BLaER1 (cell line): ENCODE measurements at regions not wholly inside any gene's neighbourhood (a gene's known extent, or its start where the extent isn't known, plus 50 kb on each side); places are given as distances from the start of the nearest gene placed in this dataset.
"Not testable (repeated sequence)": the region's sequence is repeated elsewhere in the genome, so short reads cannot be mapped to it uniquely, and the experiment has no call there.

Experiments
- H3K27ac ChIP-seq: shearing (Covaris generic); formaldehyde crosslinking; 2 replicates; pipeline ENCODE4 v1.8.1; 2022
- H3K27me3 ChIP-seq: shearing (Covaris generic); formaldehyde crosslinking; 2 replicates; pipeline ENCODE4 v1.8.1; 2022
- H3K36me3 ChIP-seq: shearing (Covaris generic); formaldehyde crosslinking; 2 replicates; pipeline ENCODE4 v1.8.1; 2022
- H3K4me1 ChIP-seq: shearing (Covaris generic); formaldehyde crosslinking; 2 replicates; pipeline ENCODE4 v1.8.1; 2022
- H3K4me2 ChIP-seq: shearing (Covaris generic); formaldehyde crosslinking; 2 replicates; pipeline ENCODE4 v1.8.1; 2022
- H3K4me3 ChIP-seq: shearing (Covaris generic); formaldehyde crosslinking; 2 replicates; pipeline ENCODE4 v1.8.1; 2022
- H3K9ac ChIP-seq: shearing (Covaris generic); formaldehyde crosslinking; 2 replicates; pipeline ENCODE4 v1.8.1; 2022
- H3K9me3 ChIP-seq: shearing (Covaris generic); formaldehyde crosslinking; 2 replicates; pipeline ENCODE4 v1.8.1; 2022
- H4K20me1 ChIP-seq: shearing (Covaris generic); formaldehyde crosslinking; 2 replicates; pipeline ENCODE4 v1.8.1; 2022
- Cebpa-rat ChIP-seq: shearing (Covaris generic); IDR thresholded peaks from 2 replicates; pipeline ENCODE4 v1.8.1; 2022

GRCh38 chr1:166418344-166418933 is 251.6 kb upstream of the FAM78B start:
- no peaks in the 10 kb centered on the region for H3K36me3 ChIP-seq
- H3K9me3 ChIP-seq = peaks cover 17% of the 10 kb centered on the region
- TF ChIP-seq Cebpa-rat = no peak
- no peaks in the 10 kb centered on the region for H3K4me1 ChIP-seq
- H4K20me1 ChIP-seq = no peaks in the 10 kb centered on the region
- H3K4me2 ChIP-seq = no peak overlapping the region
- no peak overlapping the region for H3K4me3 ChIP-seq
- H3K9ac ChIP-seq = no peak overlapping the region
- no peaks in the 10 kb centered on the region for H3K27me3 ChIP-seq
- H3K27ac ChIP-seq = no peak overlapping the region

- H3K9me3 ChIP-seq, H3K27me3 ChIP-seq, H4K20me1 ChIP-seq, H3K9ac ChIP-seq, H3K4me3 ChIP-seq, H3K4me2 ChIP-seq, H3K4me1 ChIP-seq, H3K27ac ChIP-seq, H3K36me3 ChIP-seq: not testable (repeated sequence)
These were observed 255.8 kb upstream of the FAM78B start for GRCh38 chr1:166422586-166422985.

GRCh38 chr1:166432655-166433054 is 265.9 kb upstream of the FAM78B start:
- no peaks in the 10 kb centered on the region for H3K27me3 ChIP-seq
- no peaks in the 10 kb centered on the region for H4K20me1 ChIP-seq
- no peak overlapping the region for H3K4me3 ChIP-seq
- no peak overlapping the region for H3K27ac ChIP-seq
- H3K9me3 ChIP-seq = peaks cover 8% of the 10 kb centered on the region; the same call in 1 of the 2 replicates
- TF ChIP-seq Cebpa-rat = no peak
- no peak overlapping the region for H3K4me2 ChIP-seq
- H3K36me3 ChIP-seq = no peaks in the 10 kb centered on the region
- H3K9ac ChIP-seq = no peak overlapping the region
- H3K4me1 ChIP-seq = no peaks in the 10 kb centered on the region

GRCh38 chr1:166433404-166434304 is 266.9 kb upstream of the FAM78B start:
- not testable (repeated sequence) for H3K36me3 ChIP-seq, H3K4me1 ChIP-seq, H3K9ac ChIP-seq, H3K27ac ChIP-seq, H3K4me2 ChIP-seq, H3K4me3 ChIP-seq, H3K27me3 ChIP-seq, H3K9me3 ChIP-seq, H4K20me1 ChIP-seq

GRCh38 chr1:166457700-166458099 is 290.9 kb upstream of the FAM78B start:
- H3K27me3 ChIP-seq = no peaks in the 10 kb centered on the region
- no peaks in the 10 kb centered on the region for H3K4me1 ChIP-seq
- no peak for TF ChIP-seq Cebpa-rat
- H3K9ac ChIP-seq = no peak overlapping the region
- H3K27ac ChIP-seq = no peak overlapping the region
- no peaks in the 10 kb centered on the region for H4K20me1 ChIP-seq
- H3K36me3 ChIP-seq = no peaks in the 10 kb centered on the region
- H3K4me3 ChIP-seq = no peak overlapping the region
- no peaks in the 10 kb centered on the region for H3K9me3 ChIP-seq
- H3K4me2 ChIP-seq = no peak overlapping the region

- Histone ChIP-seq H3K4me2 (no peak overlapping the region), H3K4me3 (no peak overlapping the region), H3K27me3 (no peaks in the 10 kb centered on the region), H3K9me3 (peaks cover 13% of the 10 kb centered on the region), H3K9ac (no peak overlapping the region), H3K27ac (no peak overlapping the region), H3K36me3 (no peaks in the 10 kb centered on the region), H3K4me1 (no peaks in the 10 kb centered on the region), H4K20me1 (no peaks in the 10 kb centered on the region)
- no peak for TF ChIP-seq Cebpa-rat
These were observed 297.5 kb upstream of the FAM78B start for GRCh38 chr1:166464333-166464732.

- no peak overlapping the region for H3K4me2 ChIP-seq
- no peak overlapping the region for H3K4me3 ChIP-seq
- no peak overlapping the region for H3K27ac ChIP-seq
- no peak for TF ChIP-seq Cebpa-rat
- H3K27me3 ChIP-seq = no peaks in the 10 kb centered on the region
- H3K36me3 ChIP-seq = no peaks in the 10 kb centered on the region
- H3K9ac ChIP-seq = no peak overlapping the region
- H3K9me3 ChIP-seq = peaks cover 5% of the 10 kb centered on the region; the same call in 1 of the 2 replicates
- H3K4me1 ChIP-seq = peaks cover 8% of the 10 kb centered on the region
- H4K20me1 ChIP-seq = no peaks in the 10 kb centered on the region
These were observed 303.2 kb upstream of the FAM78B start for GRCh38 chr1:166470014-166470413.

- peaks cover 8% of the 10 kb centered on the region for H3K4me1 ChIP-seq
- H3K27ac ChIP-seq = no peak overlapping the region
- no peak overlapping the region for H3K9ac ChIP-seq
- no peaks in the 10 kb centered on the region for H3K36me3 ChIP-seq
- H4K20me1 ChIP-seq = no peaks in the 10 kb centered on the region
- H3K4me2 ChIP-seq = no peak overlapping the region
- TF ChIP-seq Cebpa-rat = no peak
- peaks cover 1% of the 10 kb centered on the region; the same call in 1 of the 2 replicates for H3K9me3 ChIP-seq
- H3K27me3 ChIP-seq = no peaks in the 10 kb centered on the region
- H3K4me3 ChIP-seq = no peak overlapping the region
These were observed 303.6 kb upstream of the FAM78B start for GRCh38 chr1:166470441-166470840.

- Histone ChIP-seq H3K27me3 (no peaks in the 10 kb centered on the region), H3K4me1 (peaks cover 8% of the 10 kb centered on the region), H3K4me3 (no peak overlapping the region), H3K9ac (no peak overlapping the region), H3K27ac (no peak overlapping the region), H3K36me3 (no peaks in the 10 kb centered on the region), H4K20me1 (no peaks in the 10 kb centered on the region), H3K4me2 (no peak overlapping the region), H3K9me3 (no peaks in the 10 kb centered on the region)
- no peak for TF ChIP-seq Cebpa-rat
These were observed 304.6 kb upstream of the FAM78B start for GRCh38 chr1:166471359-166471758.

GRCh38 chr1:166479052-166479631 is 312.3 kb upstream of the FAM78B start:
- no peak for TF ChIP-seq Cebpa-rat
- no peak overlapping the region for H3K4me2 ChIP-seq

More at GRCh38 chr1:166479052-166479631, 312.3 kb upstream of the FAM78B start:
- H3K9ac ChIP-seq = no peak overlapping the region
- no peaks in the 10 kb centered on the region for H3K9me3 ChIP-seq
- no peaks in the 10 kb centered on the region for H4K20me1 ChIP-seq
- H3K4me1 ChIP-seq = peaks cover 5% of the 10 kb centered on the region
- no peaks in the 10 kb centered on the region for H3K36me3 ChIP-seq
- H3K4me3 ChIP-seq = no peak overlapping the region
- H3K27ac ChIP-seq = no peak overlapping the region
- no peaks in the 10 kb centered on the region for H3K27me3 ChIP-seq
